H1 (cell line): ENCODE measurements at regions not wholly inside any gene's neighbourhood (a gene's known extent, or its start where the extent isn't known, plus 50 kb on each side); places are given as distances from the start of the nearest gene placed in this dataset.

ENCODE experiments used
- CTCF ChIA-PET: fragments of 300-600 bp; sonication (Branson Sonifier 250); formaldehyde crosslinking; loops from one replicate; lab custom pipeline; 2021; ENCODE audit not compliant: partially characterized antibody; lab: Charles Lee
- POLR2A ChIA-PET: fragments of 300-600 bp; sonication (Branson Sonifier 250); formaldehyde crosslinking; loops from one replicate; lab custom pipeline; 2021; ENCODE audit warnings: inconsistent platforms; ENCODE audit not compliant: partially characterized antibody; lab: Charles Lee
- DNase-seq, 2 experiments: peaks; one replicate each; pipeline versions ENCODE4 v3.0.0 to v3.0.0-alpha.2; 2010 to 2022; ENCODE audit warnings: low spot score in 2 of 2, low read depth in 1 of 2, mixed read lengths in 1 of 2
- FAIRE-seq: peaks from 2 replicates; lab custom pipeline; 2011; peaks lifted over from hg19 to GRCh38; lab: Jason Lieb, UNC
- H2AFZ ChIP-seq: 2 replicates; pipeline ENCODE4 v1.8.1; 2012; ENCODE audit warnings: low read length, inconsistent platforms
- H2AK5ac ChIP-seq: 2 replicates; pipeline ENCODE4 v1.6.1; 2013; ENCODE audit warnings: low read depth, low read length
- H2BK120ac ChIP-seq: replicated peaks from 2 replicates; pipeline ENCODE3; 2013; ENCODE audit warnings: low read depth, low read length, inconsistent platforms
- H2BK12ac ChIP-seq: 2 replicates; pipeline ENCODE4 v1.6.1; 2013; ENCODE audit warnings: low read depth, low read length
- H2BK15ac ChIP-seq: 2 replicates; pipeline ENCODE4 v1.6.1; 2013; ENCODE audit warnings: low read length
- H2BK20ac ChIP-seq: 2 replicates; pipeline ENCODE4 v1.6.1; 2013; ENCODE audit warnings: low read length
- H2BK5ac ChIP-seq: 2 replicates; pipeline ENCODE4 v1.6.1; 2013; ENCODE audit warnings: low read depth, low read length
- H3K14ac ChIP-seq: 2 replicates; pipeline ENCODE4 v1.6.1; 2013; ENCODE audit warnings: inconsistent platforms; ENCODE audit not compliant: insufficient read length
- H3K18ac ChIP-seq: 2 replicates; pipeline ENCODE4 v1.6.1; 2013; ENCODE audit warnings: low read length; ENCODE audit errors: extremely low read depth
- H3K23ac ChIP-seq: 2 replicates; pipeline ENCODE4 v1.6.1; 2013; ENCODE audit warnings: inconsistent platforms; ENCODE audit not compliant: insufficient read length
- H3K23me2 ChIP-seq: 2 replicates; pipeline ENCODE4 v1.6.1; 2013; ENCODE audit warnings: low read depth, low read length
- H3K27ac ChIP-seq: 2 replicates; pipeline ENCODE4 v1.6.1; 2011; ENCODE audit warnings: low read depth, low read length, inconsistent platforms
- H3K27me3 ChIP-seq, 4 experiments: replicated peaks in 1 of 4; 1 replicate in 1 of 4; 2 replicates in 3 of 4; pipeline versions ENCODE4 v1.6.1 to v1.8.1; 2011 to 2013; ENCODE audit warnings: low read length in 3 of 4, mild to moderate bottlenecking in 3 of 4, inconsistent platforms in 2 of 4, mixed read lengths in 2 of 4, moderate library complexity in 1 of 4; ENCODE audit not compliant: control insufficient read depth in 3 of 4, insufficient read depth in 3 of 4; ENCODE audit errors: extremely low read depth in 1 of 4
- H3K36me3 ChIP-seq, 4 experiments: 2 replicates each; pipeline versions ENCODE4 v1.6.1 to v1.8.1; 2011 to 2013; ENCODE audit warnings: mild to moderate bottlenecking in 4 of 4, low read length in 3 of 4, moderate library complexity in 2 of 4, control low read depth in 1 of 4, inconsistent platforms in 1 of 4; ENCODE audit not compliant: insufficient read depth in 4 of 4, control insufficient read depth in 2 of 4
- H3K4ac ChIP-seq: replicated peaks from 2 replicates; pipeline ENCODE3; 2013; ENCODE audit warnings: low read length, low read depth, mixed read lengths, inconsistent platforms; ENCODE audit not compliant: insufficient read length
- H3K4me1 ChIP-seq, 4 experiments: replicated peaks in 1 of 4; 1 replicate in 1 of 4; 2 replicates in 3 of 4; pipeline versions ENCODE4 v1.6.1 to v1.8.1; 2011 to 2013; ENCODE audit warnings: low read length in 3 of 4, inconsistent platforms in 2 of 4, mixed read lengths in 1 of 4; ENCODE audit not compliant: insufficient read depth in 4 of 4, control insufficient read depth in 3 of 4
- H3K4me2 ChIP-seq, 2 experiments: 2 replicates each; pipeline versions ENCODE4 v1.6.1 to v1.8.1; 2011 to 2013; ENCODE audit warnings: low read depth in 2 of 2, low read length in 2 of 2, control low read depth in 1 of 2, inconsistent platforms in 1 of 2, mild to moderate bottlenecking in 1 of 2; ENCODE audit not compliant: insufficient read depth in 1 of 2
- H3K4me3 ChIP-seq, 4 experiments: fragments of 200-600, 300-600 bp in 1 of 4; sonication (generic), shearing (Covaris generic), sonication (Bioruptor Twin) in 1 of 4; 2 replicates each; pipeline versions ENCODE4 v1.5.1 to v1.8.1; 2011 to 2016; ENCODE audit warnings: low read length in 4 of 4, low read depth in 3 of 4, control low read depth in 2 of 4, inconsistent platforms in 2 of 4, mild to moderate bottlenecking in 2 of 4, mixed read lengths in 1 of 4, moderate library complexity in 1 of 4; ENCODE audit not compliant: insufficient read depth in 2 of 4; ENCODE audit errors: extremely low read depth in 1 of 4
- H3K56ac ChIP-seq: replicated peaks from 2 replicates; pipeline ENCODE3; 2013; ENCODE audit warnings: low read depth, mild to moderate bottlenecking, mixed read lengths, low read length, inconsistent platforms; ENCODE audit not compliant: insufficient read length
- H3K79me1 ChIP-seq: 2 replicates; pipeline ENCODE4 v1.6.1; 2013; ENCODE audit warnings: low read depth, low read length, control low read depth
- H3K79me2 ChIP-seq, 2 experiments: 2 replicates each; pipeline versions ENCODE4 v1.6.1 to v1.8.1; 2012 to 2013; ENCODE audit warnings: low read length in 2 of 2, mild to moderate bottlenecking in 2 of 2, inconsistent platforms in 1 of 2; ENCODE audit not compliant: insufficient read depth in 2 of 2, control insufficient read depth in 1 of 2
- H3K9ac ChIP-seq, 4 experiments: replicated peaks in 1 of 4; 1 replicate in 1 of 4; 2 replicates in 3 of 4; pipeline versions ENCODE4 v1.6.1 to v1.8.1; 2011 to 2013; ENCODE audit warnings: low read depth in 3 of 4, low read length in 3 of 4, control low read depth in 2 of 4, mild to moderate bottlenecking in 2 of 4, moderate library complexity in 2 of 4, inconsistent platforms in 1 of 4; ENCODE audit errors: extremely low read depth in 1 of 4
- H3K9me3 ChIP-seq, 2 experiments: 2 replicates each; pipeline versions ENCODE4 v1.6.1 to v1.8.1; 2012 to 2013; ENCODE audit warnings: mild to moderate bottlenecking in 2 of 2, moderate library complexity in 2 of 2, control low read depth in 1 of 2, inconsistent platforms in 1 of 2, low read depth in 1 of 2, low read length in 1 of 2, mixed read lengths in 1 of 2; ENCODE audit not compliant: insufficient read depth in 2 of 2
- H4K20me1 ChIP-seq, 2 experiments: replicated peaks in 1 of 2; 2 replicates each; pipeline versions ENCODE3 to v1.8.1; 2011 to 2013; ENCODE audit warnings: inconsistent platforms in 2 of 2, low read length in 2 of 2, mild to moderate bottlenecking in 1 of 2; ENCODE audit not compliant: insufficient read depth in 2 of 2, control insufficient read depth in 1 of 2
- H4K5ac ChIP-seq: 2 replicates; pipeline ENCODE4 v1.6.1; 2013; ENCODE audit warnings: low read length, low read depth, mixed read lengths, inconsistent platforms; ENCODE audit not compliant: insufficient read length
- H4K8ac ChIP-seq: 2 replicates; pipeline ENCODE4 v1.8.0; 2013; ENCODE audit warnings: mild to moderate bottlenecking, moderate library complexity, low read length, inconsistent platforms; ENCODE audit not compliant: insufficient read depth; ENCODE audit errors: extremely low read depth
- H4K91ac ChIP-seq: replicated peaks from 2 replicates; pipeline ENCODE3; 2013; ENCODE audit warnings: low read length, mixed read lengths, inconsistent platforms; ENCODE audit not compliant: insufficient read length
- CREB1 ChIP-seq: IDR thresholded peaks from 2 replicates; pipeline ENCODE4 v1.6.1; 2012; ENCODE audit warnings: inconsistent platforms
- CTCF ChIP-seq, 3 experiments: IDR thresholded peaks; 1 replicate in 2 of 3; 2 replicates in 1 of 3; pipeline versions ENCODE4 v1.5.1 to v1.6.1; 2011; ENCODE audit warnings: low read length in 3 of 3, mild to moderate bottlenecking in 3 of 3, inconsistent platforms in 2 of 3, low read depth in 1 of 3, moderate library complexity in 1 of 3; ENCODE audit not compliant: insufficient read depth in 1 of 3; ENCODE audit errors: control extremely low read depth in 1 of 3
- POU5F1 ChIP-seq: IDR thresholded peaks from 2 replicates; pipeline ENCODE4 v1.6.1; 2011; ENCODE audit warnings: low read depth, mild to moderate bottlenecking, low read length, moderate library complexity
- RAD21 ChIP-seq, 2 experiments: IDR thresholded peaks in 1 of 2; conservative IDR thresholded peaks in 1 of 2; 2 replicates each; pipeline ENCODE4 v1.6.1; 2011; ENCODE audit warnings: low read depth in 2 of 2, low read length in 2 of 2, improper control_type of control experiment in 1 of 2, inconsistent platforms in 1 of 2, mild to moderate bottlenecking in 1 of 2, moderate library complexity in 1 of 2
- RBBP5 ChIP-seq: IDR thresholded peaks from 2 replicates; pipeline ENCODE4 v1.7.1; 2012; ENCODE audit warnings: low read depth, mild to moderate bottlenecking, inconsistent platforms, low read length, moderate library complexity, borderline replicate concordance
- TAF7 ChIP-seq: optimal IDR thresholded peaks from 2 replicates; pipeline ENCODE3; 2011; ENCODE audit warnings: low read depth, mild to moderate bottlenecking, inconsistent platforms, low read length, moderate library complexity, borderline replicate concordance
- ZNF274 ChIP-seq: IDR thresholded peaks from 2 replicates; pipeline ENCODE4 v1.7.0; 2012; ENCODE audit warnings: low read length, borderline replicate concordance; ENCODE audit errors: extremely low read depth
- WGBS, 2 experiments: shearing (Covaris generic) in 1 of 2; methylation state at CpG; one replicate each; pipeline versions ENCODE4 v1.1.6 to v1.1.7; 2013 to 2015; ENCODE audit warnings: low lambda C conversion rate in 2 of 2, mixed read lengths in 2 of 2, inconsistent platforms in 1 of 2, low coverage in 1 of 2, missing lambda C conversion rate in 1 of 2; ENCODE audit not compliant: insufficient replicate concordance in 2 of 2, insufficient coverage in 1 of 2, insufficient read length in 1 of 2; ENCODE audit errors: extremely low coverage in 1 of 2, missing lambda C conversion rate in 1 of 2; 5-methylcytosine and 5-hydroxymethylcytosine counted together

DNA sequence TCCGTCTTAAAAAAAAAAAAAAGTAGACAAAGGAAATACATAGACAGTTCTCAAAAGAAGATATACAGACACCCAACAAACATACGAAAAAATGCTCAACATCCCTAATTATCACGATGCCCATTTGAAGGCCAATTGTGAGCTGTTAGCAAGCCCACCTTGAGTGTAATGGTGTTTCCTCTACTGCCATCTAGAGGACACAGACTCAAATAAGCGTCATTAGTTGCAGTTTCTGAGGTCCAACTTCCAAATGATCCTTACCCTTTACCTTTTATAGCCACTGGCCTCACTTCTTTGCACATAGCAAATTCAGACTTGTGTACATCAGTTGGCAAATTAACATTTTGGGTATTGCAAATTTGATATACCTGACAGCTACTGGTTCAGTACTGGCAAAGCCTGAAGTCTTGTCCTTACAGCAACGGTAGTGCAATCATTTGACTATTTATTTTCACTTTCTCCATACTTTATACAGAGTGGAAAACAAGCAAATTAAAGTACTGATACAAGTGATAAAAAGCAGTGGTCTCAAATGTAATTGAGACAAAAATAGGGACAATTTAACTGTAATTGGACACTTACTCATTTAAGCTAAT, 536.3 kb upstream of the EEF2KMT start:
- no peak overlapping the region for H3K27ac ChIP-seq
- no peak overlapping the region for H3K4ac ChIP-seq
- H3K79me2 ChIP-seq = no peaks in the 10 kb centered on the region
- no peaks in the 10 kb centered on the region for H3K79me1 ChIP-seq
- no peak overlapping the region for H3K23ac ChIP-seq
- H3K14ac ChIP-seq = no peak overlapping the region
- 64% methylated on average over 5 of the region's 5 CpGs; no CpG with 5 or more reads in 1 of the 2 experiments for WGBS, 2 experiments
- H2BK120ac ChIP-seq = no peak overlapping the region
- no peak overlapping the region for H3K56ac ChIP-seq
- H2BK5ac ChIP-seq = no peak overlapping the region
- no peaks in the 10 kb centered on the region for H3K23me2 ChIP-seq
- H4K20me1 ChIP-seq = no peaks in the 10 kb centered on the region
- no peak overlapping the region for H4K8ac ChIP-seq
- no peak overlapping the region for H3K9ac ChIP-seq
- H4K5ac ChIP-seq = no peak overlapping the region
- peak; percentile 92 for FAIRE-seq
- CTCF ChIA-PET = interaction anchor here (0.6 to 5.2 kb wide), 35 partner anchors 8 to 513 kb away, joined by 3 to 78 read pairs (median 4); no protein-coding TSS in a partner anchor
- POLR2A ChIA-PET = no interaction called here
- H3K18ac ChIP-seq = no peak overlapping the region
- H3K4me1 ChIP-seq = no peaks in the 10 kb centered on the region
- no peaks in the 10 kb centered on the region for H3K9me3 ChIP-seq
- no peak overlapping the region for H2AK5ac ChIP-seq
- H2AFZ ChIP-seq = no peak overlapping the region
- no peak overlapping the region for H2BK12ac ChIP-seq
- peak; percentile 83 for TF ChIP-seq CREB1
- TF ChIP-seq TAF7 = no peak
- TF ChIP-seq ZNF274 = no peak
- TF ChIP-seq CTCF (IDR thresholded peaks at IDR 0.05; ENCODE audit: control extremely low read depth in 1 of 3, insufficient read depth in 1 of 3, low read depth in 1 of 3, low read length in 3 of 3) = peak in 2 of 3 experiments; percentile 56 to 75; a peak in 3 of 4 replicates
- TF ChIP-seq RAD21 (IDR thresholded peaks at IDR 0.05 in 1 of 2, conservative IDR thresholded peaks at IDR 0.05 in 1 of 2; ENCODE audit: low read depth in 2 of 2, low read length in 2 of 2) = peak; percentile 59 to 68
- TF ChIP-seq POU5F1 = no peak
- TF ChIP-seq RBBP5 = no peak
- H2BK15ac ChIP-seq = no peak overlapping the region
- no peak overlapping the region for H3K4me3 ChIP-seq
- no peak for DNase-seq
- H3K4me2 ChIP-seq = no peak overlapping the region
- H4K91ac ChIP-seq = no peak overlapping the region
- no peaks in the 10 kb centered on the region for H3K36me3 ChIP-seq
- H3K27me3 ChIP-seq = no peaks in the 10 kb centered on the region
- H2BK20ac ChIP-seq = no peak overlapping the region
